GM18861 (cell line): ENCODE measurements at regions not wholly inside any gene's neighbourhood (a gene's known extent, or its start where the extent isn't known, plus 50 kb on each side); places are given as distances from the start of the nearest gene placed in this dataset.

Experiments used
- ATAC-seq: cut with Tn5 transposase; IDR thresholded peaks from one replicate; pipeline ENCODE4 v1.9.1; 2021; ENCODE audit not compliant: unreplicated experiment

- ATAC-seq = no peak
These were observed 371.4 kb downstream of the SV2B start for GRCh38 chr15:91471468-91471867.

GRCh38 chr15:91472316-91472756, 372.3 kb downstream of the SV2B start:
- ATAC-seq = no peak

GRCh38 chr15:91473894-91474545, 374.0 kb downstream of the SV2B start:
- ATAC-seq = no peak

- no peak for ATAC-seq
These were observed 376.6 kb upstream of the SLCO3A1 start for GRCh38 chr15:91476861-91477260.

- ATAC-seq = no peak
These were observed 374.8 kb upstream of the SLCO3A1 start for GRCh38 chr15:91478717-91479191.

GRCh38 chr15:91480426-91480825, 373.1 kb upstream of the SLCO3A1 start:
- ATAC-seq = no peak

GRCh38 chr15:91482799-91483198, 370.7 kb upstream of the SLCO3A1 start:
- no peak for ATAC-seq

- no peak for ATAC-seq
These were observed 369.4 kb upstream of the SLCO3A1 start for GRCh38 chr15:91484141-91484540.

GRCh38 chr15:91488452-91488851, 365.1 kb upstream of the SLCO3A1 start:
- ATAC-seq = no peak

GRCh38 chr15:91490211-91490610, 363.3 kb upstream of the SLCO3A1 start:
- no peak for ATAC-seq

GRCh38 chr15:91491101-91491950, 362.2 kb upstream of the SLCO3A1 start:
- ATAC-seq = no peak

GRCh38 chr15:91496754-91497691, 356.5 kb upstream of the SLCO3A1 start:
- no peak for ATAC-seq

- no peak for ATAC-seq
These were observed 355.3 kb upstream of the SLCO3A1 start for GRCh38 chr15:91498046-91498748.

GRCh38 chr15:91498749-91499062, 354.8 kb upstream of the SLCO3A1 start:
- ATAC-seq = no peak

- no peak for ATAC-seq
These were observed 353.6 kb upstream of the SLCO3A1 start for GRCh38 chr15:91499774-91500383.

- ATAC-seq = no peak
These were observed 344.9 kb upstream of the SLCO3A1 start for GRCh38 chr15:91508633-91509032.

- no peak for ATAC-seq
These were observed 339.4 kb upstream of the SLCO3A1 start for GRCh38 chr15:91514147-91514546.

GRCh38 chr15:91515188-91515754, 338.2 kb upstream of the SLCO3A1 start:
- ATAC-seq = no peak

GRCh38 chr15:91516866-91517265, 336.6 kb upstream of the SLCO3A1 start:
- no peak for ATAC-seq
